ENCODE measurements at regions not wholly inside any gene's neighbourhood (a gene's known extent, or its start where the extent isn't known, plus 50 kb on each side); places are given as distances from the start of the nearest gene placed in this dataset.

DNA sequence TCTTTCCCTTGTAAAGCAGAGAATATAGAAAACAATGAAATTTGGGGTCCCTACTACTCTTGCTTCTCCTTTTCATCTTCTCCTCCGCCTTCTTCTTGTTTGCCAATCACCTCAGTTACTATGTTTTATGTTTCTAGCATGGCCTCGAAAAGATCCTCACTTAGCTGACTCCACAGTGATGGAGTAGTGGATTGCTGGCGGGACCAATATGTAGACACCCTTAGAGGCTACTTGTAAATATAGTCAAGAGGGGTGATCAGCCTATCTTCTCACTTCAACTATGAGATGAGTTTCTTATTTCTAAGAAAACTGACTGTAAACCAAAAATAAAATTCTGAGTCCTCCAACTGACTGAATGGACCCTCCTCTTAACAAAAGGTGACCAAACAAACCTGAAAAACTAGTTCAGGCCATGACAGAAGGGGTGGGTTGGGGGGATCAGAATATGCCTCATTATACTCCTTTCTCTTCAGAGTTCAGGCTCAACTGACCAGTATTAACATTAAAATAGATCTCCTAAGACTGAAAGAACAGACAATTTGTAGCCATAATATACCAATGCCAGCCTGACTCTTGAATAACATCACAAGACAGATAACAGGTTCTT, 829.0 kb downstream of the TLE4 start:
- Mint-ChIP-seq H3K27me3 (ENCODE audit: low read depth) (no peaks in the 10 kb centered on the region), H3K4me1 (no peaks in the 10 kb centered on the region), H3K36me3 (ENCODE audit: low read depth) (no peaks in the 10 kb centered on the region), H3K9me3 (no peaks in the 10 kb centered on the region), H3K4me3 (no peak overlapping the region), H3K27ac (no peak overlapping the region)
- TF ChIP-seq, protein P1, sequence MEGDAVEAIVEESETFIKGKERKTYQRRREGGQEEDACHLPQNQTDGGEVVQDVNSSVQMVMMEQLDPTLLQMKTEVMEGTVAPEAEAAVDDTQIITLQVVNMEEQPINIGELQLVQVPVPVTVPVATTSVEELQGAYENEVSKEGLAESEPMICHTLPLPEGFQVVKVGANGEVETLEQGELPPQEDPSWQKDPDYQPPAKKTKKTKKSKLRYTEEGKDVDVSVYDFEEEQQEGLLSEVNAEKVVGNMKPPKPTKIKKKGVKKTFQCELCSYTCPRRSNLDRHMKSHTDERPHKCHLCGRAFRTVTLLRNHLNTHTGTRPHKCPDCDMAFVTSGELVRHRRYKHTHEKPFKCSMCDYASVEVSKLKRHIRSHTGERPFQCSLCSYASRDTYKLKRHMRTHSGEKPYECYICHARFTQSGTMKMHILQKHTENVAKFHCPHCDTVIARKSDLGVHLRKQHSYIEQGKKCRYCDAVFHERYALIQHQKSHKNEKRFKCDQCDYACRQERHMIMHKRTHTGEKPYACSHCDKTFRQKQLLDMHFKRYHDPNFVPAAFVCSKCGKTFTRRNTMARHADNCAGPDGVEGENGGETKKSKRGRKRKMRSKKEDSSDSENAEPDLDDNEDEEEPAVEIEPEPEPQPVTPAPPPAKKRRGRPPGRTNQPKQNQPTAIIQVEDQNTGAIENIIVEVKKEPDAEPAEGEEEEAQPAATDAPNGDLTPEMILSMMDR (IDR thresholded peaks at IDR 0.05; ENCODE audit: unreplicated experiment in 3 of 3), result no peak

DNA sequence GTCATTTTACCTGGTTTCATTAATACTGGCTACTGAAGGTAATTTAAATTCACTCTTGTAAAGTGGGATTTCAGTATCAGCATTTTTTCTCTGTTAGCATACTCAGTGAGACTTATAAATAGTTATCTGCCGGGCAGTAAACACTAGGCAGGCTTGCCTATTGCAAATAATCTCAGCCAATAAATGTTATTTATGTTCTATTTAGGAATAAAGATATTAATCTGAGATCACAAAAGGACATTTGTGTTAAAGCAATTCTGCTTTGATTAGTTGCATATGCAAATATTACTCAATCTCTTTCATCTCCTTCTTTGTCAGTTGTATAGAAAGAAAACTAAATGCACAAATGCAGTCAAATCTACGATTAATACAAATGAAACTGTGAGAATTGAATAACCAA, 827.8 kb downstream of the TLE4 start:
- H3K4me1 Mint-ChIP-seq, result no peaks in the 10 kb centered on the region
- H3K27ac Mint-ChIP-seq, result no peak overlapping the region
- H3K36me3 Mint-ChIP-seq (ENCODE audit: low read depth), result no peaks in the 10 kb centered on the region
- no peak overlapping the region for H3K4me3 Mint-ChIP-seq
- H3K27me3 Mint-ChIP-seq (ENCODE audit: low read depth), result no peaks in the 10 kb centered on the region
- no peaks in the 10 kb centered on the region for H3K9me3 Mint-ChIP-seq
- TF ChIP-seq, protein P1 (IDR thresholded peaks at IDR 0.05; ENCODE audit: unreplicated experiment in 3 of 3), result no peak

DNA sequence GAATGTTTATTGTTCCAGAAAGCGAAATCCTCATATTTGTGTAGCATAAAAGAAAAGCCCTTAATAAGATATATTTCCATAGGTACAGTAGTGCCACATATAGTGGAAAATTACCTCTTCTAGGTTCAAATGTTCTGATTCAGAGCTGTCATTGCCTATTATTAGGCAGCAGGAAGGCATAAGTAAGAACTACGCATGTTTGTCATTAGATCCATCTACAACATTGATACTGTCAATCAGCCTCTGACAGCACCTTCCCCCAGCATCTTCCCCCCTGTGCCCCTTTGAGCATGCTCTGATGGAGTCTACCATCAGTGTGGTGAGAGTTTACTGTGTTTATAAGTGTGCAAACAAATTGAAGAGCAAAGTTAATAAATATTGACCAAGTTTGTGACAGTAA, 816.1 kb downstream of the TLE4 start:
- peaks cover 6% of the 10 kb centered on the region for H3K9me3 Mint-ChIP-seq
- H3K27me3 Mint-ChIP-seq (ENCODE audit: low read depth), result peaks cover 4% of the 10 kb centered on the region
- H3K27ac Mint-ChIP-seq, result no peak overlapping the region
- H3K36me3 Mint-ChIP-seq (ENCODE audit: low read depth), result no peaks in the 10 kb centered on the region
- peaks cover 12% of the 10 kb centered on the region for H3K4me1 Mint-ChIP-seq
- no peak overlapping the region for H3K4me3 Mint-ChIP-seq
- TF ChIP-seq, protein P1 (IDR thresholded peaks at IDR 0.05; ENCODE audit: unreplicated experiment in 3 of 3), result no peak

DNA sequence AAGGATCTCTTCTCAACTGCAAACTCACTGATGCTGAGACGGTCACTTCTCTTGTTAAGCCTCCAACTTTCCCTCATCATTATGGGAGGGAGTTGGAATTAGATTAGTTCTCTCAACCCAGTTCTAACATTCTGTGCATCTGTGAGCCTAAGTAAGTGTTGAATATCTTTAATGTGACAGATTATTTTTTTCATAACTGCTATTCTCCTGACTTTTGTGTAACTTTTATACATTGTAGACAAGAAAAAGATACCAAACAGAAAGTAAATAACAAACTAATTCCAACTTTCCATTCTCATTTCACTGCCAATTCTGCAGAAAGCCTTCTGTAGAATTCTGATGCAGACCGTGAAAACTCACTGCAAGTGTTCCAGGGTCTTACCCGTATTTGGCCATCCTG, 813.5 kb downstream of the TLE4 start:
- Mint-ChIP-seq H3K27me3 (ENCODE audit: low read depth) (no peaks in the 10 kb centered on the region), H3K27ac (no peak overlapping the region), H3K36me3 (ENCODE audit: low read depth) (no peaks in the 10 kb centered on the region), H3K4me3 (no peak overlapping the region), H3K4me1 (peaks cover 24% of the 10 kb centered on the region), H3K9me3 (no peaks in the 10 kb centered on the region)
- TF ChIP-seq, protein P1 (IDR thresholded peaks at IDR 0.05; ENCODE audit: unreplicated experiment in 3 of 3), result no peak

DNA sequence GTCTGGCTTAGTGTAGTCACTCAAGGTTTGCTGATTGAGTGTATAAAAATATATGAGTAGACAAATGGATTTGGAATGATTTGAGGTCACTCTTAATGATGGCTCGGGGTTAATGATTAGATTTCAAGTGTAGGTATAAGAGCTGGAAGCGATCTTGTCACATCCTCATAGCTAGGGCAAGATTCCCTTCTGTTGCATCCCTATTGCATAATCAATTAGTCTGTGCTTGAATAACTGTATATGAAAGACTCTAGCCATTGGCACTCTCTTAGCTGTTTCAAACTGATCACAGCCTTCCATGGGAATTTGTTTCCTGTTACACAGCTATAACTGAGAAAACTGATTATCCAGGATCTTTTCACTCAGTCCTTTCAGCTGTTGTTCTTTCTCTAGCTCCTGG, 811.6 kb downstream of the TLE4 start:
- no peaks in the 10 kb centered on the region for H3K36me3 Mint-ChIP-seq (ENCODE audit: low read depth)
- no peak overlapping the region for H3K4me3 Mint-ChIP-seq
- no peaks in the 10 kb centered on the region for H3K27me3 Mint-ChIP-seq (ENCODE audit: low read depth)
- no peak overlapping the region for H3K27ac Mint-ChIP-seq
- no peaks in the 10 kb centered on the region for H3K9me3 Mint-ChIP-seq
- peaks cover 43% of the 10 kb centered on the region for H3K4me1 Mint-ChIP-seq
- TF ChIP-seq, protein P1 (IDR thresholded peaks at IDR 0.05; ENCODE audit: unreplicated experiment in 3 of 3), result no peak

DNA sequence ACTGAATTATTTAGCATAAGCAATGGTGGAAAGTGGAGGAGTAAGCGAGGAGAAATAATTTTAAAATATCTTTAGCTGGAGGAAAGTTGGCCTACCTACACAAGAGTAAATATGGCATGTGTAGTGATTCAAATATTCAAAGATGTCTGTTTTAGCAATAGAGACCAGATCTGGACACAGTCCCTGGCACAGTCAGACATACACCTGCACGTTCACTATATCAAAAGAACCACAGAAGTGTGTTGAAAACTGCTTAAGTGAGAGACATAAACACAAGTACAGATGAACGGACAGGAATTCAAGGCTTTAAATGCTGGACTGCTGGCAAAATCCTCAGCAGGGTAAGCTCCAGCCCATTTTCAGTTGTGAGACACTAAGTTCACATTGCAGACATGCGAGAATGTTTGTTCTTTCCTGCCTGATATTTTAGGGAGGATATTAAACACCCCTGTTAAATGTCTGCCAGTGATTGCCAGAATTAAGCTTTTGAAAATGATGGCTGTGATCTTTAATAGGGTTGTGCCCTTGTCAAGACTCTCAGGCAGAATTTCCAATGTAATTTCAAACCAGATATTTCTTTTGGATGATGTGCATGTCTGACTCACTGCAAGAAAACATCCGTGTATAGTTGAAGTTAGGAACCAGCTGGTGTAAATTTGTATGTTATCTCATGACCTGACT, 810.6 kb downstream of the TLE4 start:
- H3K4me1 Mint-ChIP-seq, result peaks cover 51% of the 10 kb centered on the region
- TF ChIP-seq, protein P1 (IDR thresholded peaks at IDR 0.05; ENCODE audit: unreplicated experiment in 3 of 3), result no peak
- no peaks in the 10 kb centered on the region for H3K9me3 Mint-ChIP-seq

More for the DNA sequence above, 810.6 kb downstream of the TLE4 start:
- no peaks in the 10 kb centered on the region for H3K36me3 Mint-ChIP-seq (ENCODE audit: low read depth)
- no peaks in the 10 kb centered on the region for H3K27me3 Mint-ChIP-seq (ENCODE audit: low read depth)
- no peak overlapping the region for H3K4me3 Mint-ChIP-seq
- no peak overlapping the region for H3K27ac Mint-ChIP-seq
